Activated naive CD4-positive, alpha-beta T cell treated with anti-CD3 and anti-CD28 coated beads, Interleukin-2, amount 10 ng/mL, durations not matched to agents 7 days and 5 days (primary cell): ENCODE measurements at regions not wholly inside any gene's neighbourhood (a gene's known extent, or its start where the extent isn't known, plus 50 kb on each side); places are given as distances from the start of the nearest gene placed in this dataset.
"Not testable (repeated sequence)": the region's sequence is repeated elsewhere in the genome, so short reads cannot be mapped to it uniquely, and the experiment has no call there.

Source experiments
- CTCF ChIA-PET: fragments of 350-600 bp; sonication (Branson Sonifier 250); formaldehyde crosslinking; loops from one replicate; lab custom pipeline; 2021; ENCODE audit warnings: antibody characterized with exemption; lab: Charles Lee
- DNase-seq: peaks from one replicate; pipeline ENCODE4 v3.0.0-alpha.2; 2020
- H3K27ac Mint-ChIP-seq: one replicate; pipeline ENCODE4 v1.8.0; 2021; ENCODE audit warnings: mild to moderate bottlenecking, moderate library complexity, mixed read lengths
- H3K27me3 Mint-ChIP-seq: one replicate; pipeline ENCODE4 v1.8.0; 2021; ENCODE audit warnings: mild to moderate bottlenecking, mixed read lengths
- H3K36me3 Mint-ChIP-seq: one replicate; pipeline ENCODE4 v1.8.0; 2021; ENCODE audit warnings: mixed read lengths
- H3K4me1 Mint-ChIP-seq: one replicate; pipeline ENCODE4 v1.8.0; 2021; ENCODE audit warnings: mixed read lengths
- H3K4me3 Mint-ChIP-seq: one replicate; pipeline ENCODE4 v1.8.0; 2021; ENCODE audit warnings: mild to moderate bottlenecking, moderate library complexity, mixed read lengths
- H3K9me3 Mint-ChIP-seq: one replicate; pipeline ENCODE4 v1.8.0; 2021; ENCODE audit warnings: mixed read lengths

DNA sequence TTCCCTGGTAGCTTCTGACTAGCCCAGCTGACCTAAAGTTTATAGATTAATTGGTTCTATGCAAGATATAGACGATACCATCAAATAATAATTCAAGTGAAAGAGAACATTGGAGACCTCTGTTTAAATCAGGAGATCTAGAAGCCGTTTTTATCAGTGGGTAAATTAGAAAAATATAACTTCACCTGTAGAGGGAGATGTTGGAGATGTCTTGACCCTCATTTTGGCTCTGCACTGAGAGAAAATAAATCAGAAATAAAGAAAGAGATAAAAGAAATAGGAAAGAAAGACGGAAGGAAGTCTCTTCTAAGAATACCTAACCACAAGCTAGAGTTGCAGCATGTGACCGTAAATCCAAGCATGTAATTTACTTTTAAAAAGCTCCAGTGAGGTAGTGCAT is 684.5 kb downstream of the C12orf50 start:
- no peaks in the 10 kb centered on the region for H3K4me1 Mint-ChIP-seq
- no peak overlapping the region for H3K27ac Mint-ChIP-seq
- H3K4me3 Mint-ChIP-seq, result no peak overlapping the region
- no peaks in the 10 kb centered on the region for H3K36me3 Mint-ChIP-seq
- DNase-seq, result no peak
- CTCF ChIA-PET, result no interaction called here
- peaks cover 5% of the 10 kb centered on the region for H3K9me3 Mint-ChIP-seq
- no peaks in the 10 kb centered on the region for H3K27me3 Mint-ChIP-seq

DNA sequence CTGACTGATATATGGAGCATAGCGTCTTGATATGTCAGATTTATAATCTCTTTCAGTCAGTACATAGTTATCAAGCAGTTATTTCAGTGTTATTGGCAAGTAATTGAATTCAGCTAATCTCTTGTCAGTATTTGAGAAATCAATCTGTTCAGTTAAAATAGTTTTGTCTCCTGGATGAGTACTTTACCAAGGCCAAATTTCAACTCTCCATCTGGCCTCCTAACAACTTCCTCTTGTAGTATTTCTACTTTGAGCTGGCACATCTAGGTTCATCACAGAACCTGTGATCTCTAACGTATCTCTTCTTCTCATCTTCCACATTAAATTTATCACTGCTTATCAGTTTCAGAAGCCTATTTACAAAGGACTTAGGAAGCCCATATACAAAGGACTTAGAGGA is 690.5 kb downstream of the C12orf50 start:
- DNase-seq, result no peak
- Mint-ChIP-seq H3K4me3 (no peak overlapping the region), H3K27me3 (no peaks in the 10 kb centered on the region), H3K4me1 (no peaks in the 10 kb centered on the region), H3K9me3 (peaks cover 4% of the 10 kb centered on the region), H3K27ac (no peak overlapping the region), H3K36me3 (no peaks in the 10 kb centered on the region)
- CTCF ChIA-PET, result no interaction called here

DNA sequence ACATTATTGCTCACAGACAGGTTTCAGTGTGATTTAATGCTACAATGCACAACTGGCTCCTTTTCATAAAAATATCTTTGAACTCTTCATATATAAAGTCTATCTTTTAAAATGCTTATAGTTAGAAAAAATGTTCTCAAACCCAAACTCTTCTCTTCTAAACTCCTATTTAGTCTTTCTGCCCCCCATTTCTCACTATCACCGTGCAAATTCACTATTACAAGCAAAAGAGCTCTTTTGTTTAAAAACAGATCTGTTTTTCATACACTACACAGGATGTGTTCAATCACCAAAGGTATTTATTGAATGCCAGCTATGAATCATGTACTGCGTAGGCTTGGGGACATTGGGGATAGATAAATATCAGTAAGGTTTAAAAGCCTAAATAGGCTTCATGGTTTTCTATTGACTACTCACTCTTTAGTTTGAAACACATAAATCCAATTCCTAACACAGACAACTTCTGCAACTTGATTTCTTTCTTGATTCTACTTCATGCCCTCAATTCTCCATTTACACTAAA is 692.3 kb downstream of the C12orf50 start:
- no peaks in the 10 kb centered on the region for H3K4me1 Mint-ChIP-seq
- no peak for DNase-seq
- H3K27me3 Mint-ChIP-seq, result no peaks in the 10 kb centered on the region
- CTCF ChIA-PET, result no interaction called here
- H3K36me3 Mint-ChIP-seq, result no peaks in the 10 kb centered on the region
- H3K4me3 Mint-ChIP-seq, result no peak overlapping the region
- peaks cover 1% of the 10 kb centered on the region for H3K9me3 Mint-ChIP-seq
- no peak overlapping the region for H3K27ac Mint-ChIP-seq

DNA sequence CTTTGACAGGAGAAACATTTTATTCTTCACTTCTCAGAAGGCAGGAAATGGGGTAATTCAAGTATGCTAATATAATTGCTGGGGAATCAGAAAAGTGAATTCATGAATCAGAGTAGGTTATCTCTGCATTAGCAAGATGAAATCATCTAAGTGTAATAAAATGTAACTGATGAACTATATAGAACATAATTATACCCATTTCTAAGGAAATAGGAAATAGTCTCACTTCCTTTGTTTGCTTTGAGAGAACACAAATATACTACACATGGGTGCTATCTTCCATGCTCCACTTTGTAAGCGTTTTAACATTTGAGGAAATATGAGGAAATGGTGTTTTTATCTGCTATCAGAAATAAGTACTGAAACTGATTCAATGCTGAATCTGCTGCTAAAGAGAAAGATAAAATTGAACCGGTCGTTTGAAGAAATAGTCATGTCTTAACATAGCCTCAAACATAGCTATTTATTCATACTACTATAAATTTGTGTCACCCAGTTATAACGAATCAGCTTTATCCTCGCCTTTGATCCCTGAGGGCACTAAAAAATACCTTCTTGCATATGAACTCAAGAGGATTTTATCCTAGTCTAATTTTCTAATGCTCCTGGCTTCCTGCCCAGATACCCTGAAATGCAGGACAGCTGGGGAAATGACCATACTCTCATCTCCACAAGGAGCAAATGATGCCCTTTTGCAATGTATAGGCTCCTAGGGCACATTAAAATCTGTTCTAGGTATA is 696.0 kb downstream of the C12orf50 start:
- H3K27me3 Mint-ChIP-seq, result no peaks in the 10 kb centered on the region
- CTCF ChIA-PET, result no interaction called here
- H3K27ac Mint-ChIP-seq, result no peak overlapping the region
- DNase-seq, result no peak
- no peak overlapping the region for H3K4me3 Mint-ChIP-seq
- no peaks in the 10 kb centered on the region for H3K36me3 Mint-ChIP-seq
- H3K4me1 Mint-ChIP-seq, result no peaks in the 10 kb centered on the region
- H3K9me3 Mint-ChIP-seq, result no peaks in the 10 kb centered on the region

DNA sequence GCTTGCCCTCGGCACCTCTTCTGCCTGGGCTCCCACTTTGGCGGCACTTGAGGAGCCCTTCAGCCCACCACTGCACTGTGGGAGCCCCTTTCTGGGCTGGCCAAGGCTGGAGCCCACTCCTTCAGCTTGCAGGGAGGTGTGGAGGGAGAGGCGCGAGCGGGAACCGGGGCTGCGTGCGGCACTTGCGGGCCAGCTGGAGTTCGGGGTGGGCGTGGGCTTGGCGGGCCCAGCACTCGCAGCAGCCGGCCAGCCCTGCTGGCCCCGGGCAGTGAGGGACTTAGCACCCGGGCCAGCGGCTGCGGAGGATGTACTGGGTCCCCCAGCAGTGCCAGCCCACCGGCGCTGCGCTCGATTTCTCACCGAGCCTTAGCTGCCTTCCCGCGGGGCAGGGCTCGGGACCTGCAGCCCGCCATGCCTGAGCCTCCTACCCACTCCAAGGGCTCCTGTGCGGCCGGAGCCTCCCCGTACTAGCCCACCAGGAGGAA is 699.1 kb downstream of the C12orf50 start:
- DNase-seq, CTCF ChIA-PET, H3K27me3 Mint-ChIP-seq, H3K4me3 Mint-ChIP-seq, H3K9me3 Mint-ChIP-seq, H3K4me1 Mint-ChIP-seq, H3K36me3 Mint-ChIP-seq, H3K27ac Mint-ChIP-seq: not testable (repeated sequence)

DNA sequence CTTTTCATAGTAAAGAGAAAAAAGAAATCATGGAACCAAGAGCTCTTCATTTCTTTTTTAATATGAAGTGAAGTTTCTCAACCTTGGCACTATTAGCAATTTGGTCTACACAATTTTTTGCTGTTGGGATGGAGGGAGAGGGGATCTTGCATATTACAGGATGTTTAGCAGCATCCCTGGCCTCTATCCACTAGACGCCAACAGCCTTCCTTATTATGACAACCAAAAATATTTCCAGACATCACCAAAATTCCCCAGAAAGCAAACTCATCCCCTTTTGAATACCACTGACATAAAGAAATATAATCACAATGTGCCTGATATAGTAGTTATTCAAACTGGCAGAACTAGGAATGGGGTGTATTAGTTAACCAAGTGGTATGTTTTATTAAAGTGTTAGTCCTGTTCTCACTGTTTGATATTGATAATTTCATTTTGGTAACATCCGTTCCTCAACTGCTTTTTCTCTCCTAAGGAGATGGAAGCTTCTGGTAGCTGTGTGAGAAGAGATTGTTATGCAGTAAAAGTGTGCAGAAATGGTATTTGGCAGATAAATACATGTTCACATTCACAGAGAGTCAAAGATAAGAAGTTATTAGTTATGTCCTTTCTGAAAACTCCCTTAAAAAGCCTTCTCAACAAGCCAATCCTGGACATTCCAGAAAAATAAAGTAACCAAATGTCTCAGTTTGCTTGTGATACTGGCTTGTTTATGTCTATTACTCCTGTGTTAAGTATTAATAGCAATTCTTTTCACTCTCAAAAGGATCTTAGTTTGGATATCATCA is 699.9 kb downstream of the C12orf50 start:
- Mint-ChIP-seq H3K4me1 (no peaks in the 10 kb centered on the region), H3K4me3 (no peak overlapping the region), H3K9me3 (no peaks in the 10 kb centered on the region), H3K27ac (no peak overlapping the region), H3K36me3 (no peaks in the 10 kb centered on the region), H3K27me3 (no peaks in the 10 kb centered on the region)
- CTCF ChIA-PET, result no interaction called here
- no peak for DNase-seq

DNA sequence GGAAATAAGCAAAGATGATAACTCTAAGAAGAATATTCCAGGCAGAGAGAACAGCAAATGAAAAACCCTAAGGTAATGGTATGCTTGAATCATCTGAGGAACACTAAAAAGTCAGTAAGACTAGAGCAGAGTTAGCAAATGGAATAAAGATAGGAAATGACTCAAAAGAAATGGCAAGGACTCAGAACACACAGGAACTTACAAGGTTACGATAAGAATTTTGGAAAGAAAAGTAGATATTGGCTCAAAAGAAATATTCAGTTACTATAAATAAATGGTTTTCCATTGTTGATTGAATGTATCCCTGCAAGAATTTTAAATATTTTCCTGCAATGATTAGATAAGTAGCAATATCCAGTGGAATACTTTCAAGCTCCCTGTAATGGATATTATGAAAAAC is 705.8 kb downstream of the C12orf50 start:
- Mint-ChIP-seq H3K27me3 (no peaks in the 10 kb centered on the region), H3K27ac (no peak overlapping the region), H3K4me1 (no peaks in the 10 kb centered on the region), H3K9me3 (no peaks in the 10 kb centered on the region), H3K4me3 (no peak overlapping the region), H3K36me3 (no peaks in the 10 kb centered on the region)
- CTCF ChIA-PET, result no interaction called here
- DNase-seq, result no peak

DNA sequence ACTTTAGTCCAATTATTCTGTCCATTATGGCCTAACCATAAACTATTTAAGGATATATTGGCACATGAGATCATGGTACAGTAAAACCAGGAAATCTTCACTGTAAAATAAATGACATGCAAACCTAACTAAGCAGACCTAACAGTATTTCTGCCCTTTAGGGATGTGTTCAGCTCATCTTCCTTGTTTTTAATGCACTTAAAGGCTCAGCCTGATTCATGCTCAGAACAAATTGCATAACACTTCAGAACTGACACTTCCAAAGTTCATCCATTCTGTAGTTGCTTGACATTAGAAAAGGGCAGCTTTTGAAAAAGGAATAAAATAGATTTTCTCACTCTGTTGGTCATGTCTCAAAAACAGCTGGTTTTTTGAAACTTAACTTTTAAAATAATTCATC is 708.5 kb downstream of the C12orf50 start:
- Mint-ChIP-seq H3K36me3 (no peaks in the 10 kb centered on the region), H3K27me3 (no peaks in the 10 kb centered on the region), H3K4me1 (no peaks in the 10 kb centered on the region), H3K4me3 (no peak overlapping the region), H3K9me3 (no peaks in the 10 kb centered on the region), H3K27ac (no peak overlapping the region)
- CTCF ChIA-PET, result interaction anchor here (0.6 kb wide), 1 partner anchor 1481 kb away, joined by 3 read pairs; no protein-coding TSS in a partner anchor
- DNase-seq, result no peak

DNA sequence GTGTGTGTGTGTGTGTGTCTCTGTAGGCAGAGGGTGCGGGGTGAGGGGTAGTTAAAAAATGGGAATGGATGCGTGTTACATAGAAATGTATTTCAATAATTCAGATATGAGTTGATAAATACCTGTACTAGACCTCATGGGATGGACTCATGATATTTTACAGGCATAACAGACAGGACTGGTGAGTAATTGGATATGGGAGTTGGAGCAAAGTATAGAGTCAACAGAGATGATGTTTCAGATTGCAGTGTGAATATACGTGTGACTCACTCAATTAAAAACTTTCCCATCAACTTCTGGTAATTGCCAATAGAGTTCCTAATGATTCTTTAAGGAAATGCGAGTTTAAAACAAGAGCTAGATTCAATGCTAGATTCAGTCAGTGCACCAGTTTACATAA is 711.9 kb downstream of the C12orf50 start:
- no peaks in the 10 kb centered on the region for H3K36me3 Mint-ChIP-seq
- no peaks in the 10 kb centered on the region for H3K9me3 Mint-ChIP-seq
- DNase-seq, result no peak
- H3K4me3 Mint-ChIP-seq, result no peak overlapping the region
- no peaks in the 10 kb centered on the region for H3K4me1 Mint-ChIP-seq
- no peak overlapping the region for H3K27ac Mint-ChIP-seq
- CTCF ChIA-PET, result no interaction called here
- H3K27me3 Mint-ChIP-seq, result no peaks in the 10 kb centered on the region

DNA sequence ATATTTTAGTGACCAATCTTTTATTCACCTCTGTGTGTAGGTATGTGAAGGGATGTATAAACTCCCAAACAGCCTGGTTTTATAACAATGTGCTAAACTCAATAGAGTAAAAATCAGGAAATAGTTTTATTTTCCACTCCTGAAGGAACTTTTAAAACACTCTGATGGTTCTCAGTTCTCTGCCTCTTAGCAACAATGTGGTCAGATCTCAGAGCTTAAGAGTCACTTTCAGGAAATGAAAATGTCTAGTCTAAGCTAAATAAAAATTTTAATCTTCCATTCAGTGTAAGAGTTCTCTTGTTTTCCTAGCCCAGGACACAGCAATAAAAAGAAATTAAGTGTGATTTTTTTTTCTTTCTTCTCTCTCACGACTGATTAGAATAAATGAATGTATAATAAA is 718.0 kb downstream of the C12orf50 start:
- DNase-seq, result no peak
- Mint-ChIP-seq H3K36me3 (no peaks in the 10 kb centered on the region), H3K27me3 (no peaks in the 10 kb centered on the region), H3K9me3 (no peaks in the 10 kb centered on the region), H3K27ac (no peak overlapping the region), H3K4me1 (no peaks in the 10 kb centered on the region), H3K4me3 (no peak overlapping the region)
- CTCF ChIA-PET, result no interaction called here

DNA sequence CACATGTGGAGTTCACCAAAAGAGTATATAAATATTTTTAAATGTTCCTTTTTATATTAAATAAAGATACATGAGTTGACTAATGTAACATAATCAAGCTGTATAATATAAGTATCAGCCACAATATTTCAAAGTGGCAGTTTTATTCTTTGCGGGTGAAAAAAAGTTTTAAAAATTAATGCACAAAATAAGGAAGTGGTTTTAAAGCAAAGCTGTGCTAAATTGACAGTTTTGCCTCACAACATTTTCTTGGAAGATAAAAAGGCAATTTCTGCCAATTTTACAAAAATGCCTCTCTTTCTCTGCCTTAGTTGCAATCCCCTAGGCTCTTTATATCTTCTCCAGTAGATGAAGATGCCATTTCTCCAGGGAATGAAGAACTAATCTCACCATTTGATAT is 719.1 kb downstream of the C12orf50 start:
- no peak for DNase-seq
- CTCF ChIA-PET, result no interaction called here
- no peaks in the 10 kb centered on the region for H3K27me3 Mint-ChIP-seq
- H3K9me3 Mint-ChIP-seq, result no peaks in the 10 kb centered on the region
- H3K36me3 Mint-ChIP-seq, result no peaks in the 10 kb centered on the region
- no peak overlapping the region for H3K4me3 Mint-ChIP-seq
- H3K4me1 Mint-ChIP-seq, result no peaks in the 10 kb centered on the region
- no peak overlapping the region for H3K27ac Mint-ChIP-seq

DNA sequence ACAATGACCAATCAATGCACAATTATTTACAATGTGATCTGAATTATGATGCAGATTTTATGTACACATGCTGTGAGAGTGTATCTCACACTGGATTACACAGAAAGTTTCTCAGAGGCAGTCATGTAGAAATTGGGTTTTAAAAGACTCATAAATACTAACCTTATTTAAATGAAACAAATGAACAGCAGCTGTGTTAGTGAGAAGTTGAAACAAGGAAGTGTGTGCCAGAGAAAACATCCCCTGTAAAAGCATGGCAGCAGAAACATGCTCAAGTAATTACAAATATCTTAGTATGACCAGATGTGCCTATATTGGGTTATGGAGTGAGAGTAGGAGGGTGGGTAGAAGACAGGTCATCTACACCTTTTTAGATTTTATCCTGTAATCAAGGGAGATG is 723.7 kb downstream of the C12orf50 start:
- Mint-ChIP-seq H3K27me3 (no peaks in the 10 kb centered on the region), H3K27ac (no peak overlapping the region), H3K4me3 (no peak overlapping the region), H3K36me3 (no peaks in the 10 kb centered on the region), H3K9me3 (no peaks in the 10 kb centered on the region), H3K4me1 (no peaks in the 10 kb centered on the region)
- CTCF ChIA-PET, result no interaction called here
- no peak for DNase-seq

DNA sequence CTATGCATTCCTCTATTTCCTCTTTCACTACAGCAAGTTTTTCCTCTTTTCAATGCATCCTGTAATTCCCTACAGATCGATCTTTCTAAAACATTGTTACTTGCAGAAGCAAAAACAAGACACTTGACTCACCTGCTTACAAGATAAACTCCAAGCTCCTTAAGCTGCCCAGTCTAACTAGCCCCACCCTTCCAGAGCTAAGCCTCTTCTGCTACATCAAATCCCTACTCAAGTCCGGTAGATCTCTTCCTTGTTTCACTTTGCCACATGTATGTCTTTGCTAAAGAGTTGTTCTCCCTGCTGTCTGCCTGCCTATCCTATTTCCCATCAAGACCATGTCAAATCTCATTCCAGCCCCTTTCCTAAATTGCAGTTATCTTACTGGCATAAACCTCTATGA is 724.8 kb downstream of the C12orf50 start:
- H3K4me1 Mint-ChIP-seq, result no peaks in the 10 kb centered on the region
- CTCF ChIA-PET, result no interaction called here

DNA sequence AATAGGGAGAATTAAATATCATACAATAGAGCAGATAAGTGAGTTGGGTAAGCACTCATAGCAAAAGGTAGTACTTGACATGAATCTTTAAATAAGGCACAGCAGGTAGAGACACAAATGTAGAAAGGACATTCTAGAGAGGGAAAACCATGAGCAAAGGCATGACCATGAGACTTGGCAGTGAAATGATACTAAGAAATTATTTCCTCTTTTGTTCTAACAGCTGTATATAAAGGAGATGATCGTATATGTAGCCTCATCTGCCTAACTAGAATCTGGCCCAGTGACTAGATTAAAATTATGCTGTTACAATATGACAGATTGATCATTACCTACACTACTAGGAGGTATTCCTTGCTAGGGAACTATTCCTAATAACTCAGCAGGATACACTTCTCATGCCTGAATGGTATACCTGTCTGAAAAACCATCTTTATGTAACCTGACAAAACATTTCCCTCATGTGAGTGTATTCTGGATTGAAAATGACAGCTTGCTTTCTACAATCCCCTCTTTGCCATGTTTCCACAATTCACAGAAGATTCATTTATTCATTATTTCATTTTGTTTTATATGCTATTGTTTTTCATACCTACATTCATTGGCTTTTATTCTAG is 725.7 kb downstream of the C12orf50 start:
- no peaks in the 10 kb centered on the region for H3K27me3 Mint-ChIP-seq
- H3K4me3 Mint-ChIP-seq, result no peak overlapping the region
- no peak overlapping the region for H3K27ac Mint-ChIP-seq
- H3K9me3 Mint-ChIP-seq, result no peaks in the 10 kb centered on the region
- CTCF ChIA-PET, result no interaction called here
- DNase-seq, result no peak
- H3K36me3 Mint-ChIP-seq, result no peaks in the 10 kb centered on the region
- H3K4me1 Mint-ChIP-seq, result no peaks in the 10 kb centered on the region

More for the DNA sequence above, 724.8 kb downstream of the C12orf50 start:
- H3K4me3 Mint-ChIP-seq, result no peak overlapping the region
- H3K27ac Mint-ChIP-seq, result no peak overlapping the region
- no peaks in the 10 kb centered on the region for H3K27me3 Mint-ChIP-seq
- no peaks in the 10 kb centered on the region for H3K36me3 Mint-ChIP-seq
- no peaks in the 10 kb centered on the region for H3K9me3 Mint-ChIP-seq
- DNase-seq, result no peak
